CD4-positive, alpha-beta T cell (primary cell): ENCODE measurements at regions not wholly inside any gene's neighbourhood (a gene's known extent, or its start where the extent isn't known, plus 50 kb on each side); places are given as distances from the start of the nearest gene placed in this dataset.

Experiments
- ATAC-seq: fragments of 200-7000 bp; cut with Tn5 transposase; one replicate; pipeline ENCODE4 v1.10.0; 2022; ENCODE audit warnings: mild to moderate bottlenecking; ENCODE audit not compliant: poor library complexity
- CTCF ChIA-PET: fragments of 350-600 bp; sonication (Branson Sonifier 250); formaldehyde crosslinking; loops from one replicate; lab custom pipeline; 2021; ENCODE audit warnings: antibody characterized with exemption, inconsistent platforms; lab: Charles Lee
- POLR2A ChIA-PET: fragments of 350-600 bp; sonication (Branson Sonifier 250); formaldehyde crosslinking; loops from one replicate; lab custom pipeline; 2021; ENCODE audit warnings: antibody characterized with exemption, inconsistent platforms; lab: Charles Lee
- DNase-seq, 14 experiments: peaks; one replicate each; pipeline ENCODE4 v3.0.0-alpha.2; 2013 to 2020; ENCODE audit warnings: mixed read lengths in 2 of 14
- H3K27ac ChIP-seq, 2 donors: one replicate each; pipeline versions ENCODE4 v1.5.1 to v1.7.0; 2013; ENCODE audit warnings: low read length in 2 of 2, low read depth in 1 of 2, mild to moderate bottlenecking in 1 of 2
- H3K27me3 ChIP-seq, 2 experiments: 1 replicate in 1 of 2; 2 replicates in 1 of 2; pipeline versions ENCODE4 v1.6.1 to v1.7.0; 2013; ENCODE audit warnings: low read length in 2 of 2, control low read depth in 1 of 2, mild to moderate bottlenecking in 1 of 2, moderate library complexity in 1 of 2; ENCODE audit not compliant: insufficient read depth in 2 of 2, control insufficient read depth in 1 of 2
- H3K36me3 ChIP-seq: one replicate; pipeline ENCODE4 v1.6.1; 2013; ENCODE audit warnings: low read length, control low read depth; ENCODE audit not compliant: insufficient read depth
- H3K4me1 ChIP-seq: one replicate; pipeline ENCODE4 v1.6.1; 2013; ENCODE audit warnings: low read length, control low read depth; ENCODE audit not compliant: insufficient read depth
- H3K4me3 ChIP-seq: one replicate; pipeline ENCODE4 v1.5.1; 2013; ENCODE audit warnings: mild to moderate bottlenecking, low read length, moderate library complexity
- H3K9me3 ChIP-seq, 2 experiments: 1 replicate in 1 of 2; 2 replicates in 1 of 2; pipeline versions ENCODE4 v1.6.1 to v1.7.0; 2013; ENCODE audit warnings: low read length in 2 of 2, mild to moderate bottlenecking in 2 of 2, control low read depth in 1 of 2, moderate library complexity in 1 of 2; ENCODE audit not compliant: control insufficient read depth in 1 of 2, insufficient read depth in 1 of 2
- H3K27ac Mint-ChIP-seq: one replicate; pipeline ENCODE4 v1.8.0; 2020; ENCODE audit warnings: mixed read lengths
- H3K27me3 Mint-ChIP-seq: one replicate; pipeline ENCODE4 v1.8.0; 2021; ENCODE audit warnings: mixed read lengths
- H3K36me3 Mint-ChIP-seq: one replicate; pipeline ENCODE4 v1.8.0; 2021; ENCODE audit warnings: low read depth, mixed read lengths
- H3K4me1 Mint-ChIP-seq: one replicate; pipeline ENCODE4 v1.8.0; 2021; ENCODE audit warnings: low read depth, mixed read lengths
- H3K4me3 Mint-ChIP-seq: one replicate; pipeline ENCODE4 v1.8.0; 2020; ENCODE audit warnings: mild to moderate bottlenecking, mixed read lengths
- H3K9me3 Mint-ChIP-seq: one replicate; pipeline ENCODE4 v1.8.0; 2020; ENCODE audit warnings: mixed read lengths
- CTCF ChIP-seq: fragments of 200-600 bp; IDR thresholded peaks from one replicate; pipeline ENCODE4 v1.8.0; 2022; ENCODE audit warnings: antibody characterized with exemption, mild to moderate bottlenecking
- intact Hi-C, 2 experiments: fragments of 100-400 bp; cut with DNase I in 1 of 2; cut with micrococcal nuclease in 1 of 2; formaldehyde crosslinking; loops; one replicate each; pipeline versions ENCODE4 v1.15.1 to v1.9.0; 2023 to 2025; cut with DNase I, micrococcal nuclease

- Histone ChIP-seq H3K4me1 (no peaks in the 10 kb centered on the region), H3K4me3 (no peak overlapping the region), H3K9me3 (no peaks in the 10 kb centered on the region), H3K27me3 (no peaks in the 10 kb centered on the region), H3K36me3 (no peaks in the 10 kb centered on the region), H3K27ac (no peak overlapping the region)
- intact Hi-C loops = no loop called here
- ATAC-seq (no peak), DNase-seq (no peak)
- Mint-ChIP-seq H3K36me3 (no peaks in the 10 kb centered on the region), H3K27ac (no peak overlapping the region), H3K27me3 (no peaks in the 10 kb centered on the region), H3K9me3 (peaks cover 3% of the 10 kb centered on the region), H3K4me1 (no peaks in the 10 kb centered on the region), H3K4me3 (no peak overlapping the region)
- ChIA-PET POLR2A (no interaction called here), CTCF (no interaction called here)
- no peak for TF ChIP-seq CTCF
Observed at GRCh38 chr10:121323443-121323842, 274.8 kb downstream of the FGFR2 start.

GRCh38 chr10:121324678-121325213, 273.5 kb downstream of the FGFR2 start:
- Histone ChIP-seq H3K4me1 (no peaks in the 10 kb centered on the region), H3K27ac (no peak overlapping the region), H3K9me3 (no peaks in the 10 kb centered on the region), H3K27me3 (no peaks in the 10 kb centered on the region), H3K36me3 (no peaks in the 10 kb centered on the region), H3K4me3 (no peak overlapping the region)
- no peak for TF ChIP-seq CTCF
- Mint-ChIP-seq H3K36me3 (no peaks in the 10 kb centered on the region), H3K9me3 (peaks cover 3% of the 10 kb centered on the region), H3K4me1 (no peaks in the 10 kb centered on the region), H3K27ac (no peak overlapping the region), H3K4me3 (no peak overlapping the region), H3K27me3 (no peaks in the 10 kb centered on the region)
- intact Hi-C loops = no loop called here
- CTCF ChIA-PET = no interaction called here
- POLR2A ChIA-PET = no interaction called here
- DNase-seq = no peak
- no peak for ATAC-seq

- H3K27ac ChIP-seq = no peak overlapping the region
- no peaks in the 10 kb centered on the region for H3K9me3 ChIP-seq
- no peak overlapping the region for H3K27ac Mint-ChIP-seq
- no peak for DNase-seq
- no peak for ATAC-seq
- no peaks in the 10 kb centered on the region for H3K4me1 Mint-ChIP-seq
- H3K27me3 Mint-ChIP-seq = no peaks in the 10 kb centered on the region
- POLR2A ChIA-PET = no interaction called here
- no peak overlapping the region for H3K4me3 ChIP-seq
- H3K4me3 Mint-ChIP-seq = no peak overlapping the region
- H3K27me3 ChIP-seq = no peaks in the 10 kb centered on the region
- TF ChIP-seq CTCF = no peak
- CTCF ChIA-PET = no interaction called here
- no peaks in the 10 kb centered on the region for H3K36me3 Mint-ChIP-seq
- H3K4me1 ChIP-seq = no peaks in the 10 kb centered on the region
- H3K36me3 ChIP-seq = no peaks in the 10 kb centered on the region
- intact Hi-C loops = no loop called here
- H3K9me3 Mint-ChIP-seq = peaks cover 3% of the 10 kb centered on the region
Observed at GRCh38 chr10:121325490-121326231, 272.6 kb downstream of the FGFR2 start.
